Fibroblast of villous mesenchyme (primary cell): ENCODE measurements at regions not wholly inside any gene's neighbourhood (a gene's known extent, or its start where the extent isn't known, plus 50 kb on each side); places are given as distances from the start of the nearest gene placed in this dataset.

Source experiments
- DNase-seq: peaks from one replicate; pipeline ENCODE4 v3.0.0-alpha.2; 2010; ENCODE audit warnings: low read depth
- H3K4me3 ChIP-seq: 2 replicates; pipeline ENCODE4 v1.5.1; 2011; ENCODE audit warnings: low read depth, mild to moderate bottlenecking, low read length
- TF ChIP-seq, protein P1 (sequence below): IDR thresholded peaks from 2 replicates; pipeline ENCODE4 v1.5.1; 2012; ENCODE audit warnings: low read depth, mild to moderate bottlenecking, low read length; ENCODE audit not compliant: insufficient read depth

DNA sequence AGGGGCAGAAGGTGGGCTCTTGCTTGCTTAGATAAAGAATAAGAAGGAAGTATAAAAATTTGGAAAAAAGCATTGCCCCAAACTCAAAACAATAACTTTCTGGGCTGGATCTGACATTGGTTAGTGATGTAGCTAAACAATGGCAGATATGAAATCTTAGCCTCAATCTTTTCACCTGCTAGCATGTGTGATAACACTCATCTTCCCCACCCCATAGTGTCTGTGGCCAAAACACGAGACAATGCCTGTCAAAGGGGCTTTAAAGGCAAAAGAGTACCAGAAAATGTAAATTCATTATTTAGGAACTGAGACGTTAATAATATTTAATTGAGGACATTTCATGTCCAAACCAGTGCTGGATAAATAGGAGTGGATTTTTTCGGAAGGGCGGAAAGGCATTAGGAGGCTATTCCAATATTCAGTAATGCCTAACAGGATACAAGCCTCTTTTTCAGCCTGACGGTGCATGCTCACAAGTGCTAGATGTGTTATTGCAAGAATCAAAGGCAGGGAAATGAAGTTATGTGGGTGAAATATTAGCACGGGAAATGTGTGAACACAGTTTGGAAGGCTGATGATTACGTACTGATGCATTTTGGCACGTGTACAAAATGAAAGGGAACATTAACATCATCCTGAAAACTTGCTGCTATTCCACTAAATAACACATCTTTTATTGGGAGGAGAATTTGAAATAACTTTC, 395.7 kb downstream of the GALR1 start:
- TF ChIP-seq, protein P1, sequence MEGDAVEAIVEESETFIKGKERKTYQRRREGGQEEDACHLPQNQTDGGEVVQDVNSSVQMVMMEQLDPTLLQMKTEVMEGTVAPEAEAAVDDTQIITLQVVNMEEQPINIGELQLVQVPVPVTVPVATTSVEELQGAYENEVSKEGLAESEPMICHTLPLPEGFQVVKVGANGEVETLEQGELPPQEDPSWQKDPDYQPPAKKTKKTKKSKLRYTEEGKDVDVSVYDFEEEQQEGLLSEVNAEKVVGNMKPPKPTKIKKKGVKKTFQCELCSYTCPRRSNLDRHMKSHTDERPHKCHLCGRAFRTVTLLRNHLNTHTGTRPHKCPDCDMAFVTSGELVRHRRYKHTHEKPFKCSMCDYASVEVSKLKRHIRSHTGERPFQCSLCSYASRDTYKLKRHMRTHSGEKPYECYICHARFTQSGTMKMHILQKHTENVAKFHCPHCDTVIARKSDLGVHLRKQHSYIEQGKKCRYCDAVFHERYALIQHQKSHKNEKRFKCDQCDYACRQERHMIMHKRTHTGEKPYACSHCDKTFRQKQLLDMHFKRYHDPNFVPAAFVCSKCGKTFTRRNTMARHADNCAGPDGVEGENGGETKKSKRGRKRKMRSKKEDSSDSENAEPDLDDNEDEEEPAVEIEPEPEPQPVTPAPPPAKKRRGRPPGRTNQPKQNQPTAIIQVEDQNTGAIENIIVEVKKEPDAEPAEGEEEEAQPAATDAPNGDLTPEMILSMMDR = no peak
- DNase-seq = no peak
- H3K4me3 ChIP-seq = no peak overlapping the region

DNA sequence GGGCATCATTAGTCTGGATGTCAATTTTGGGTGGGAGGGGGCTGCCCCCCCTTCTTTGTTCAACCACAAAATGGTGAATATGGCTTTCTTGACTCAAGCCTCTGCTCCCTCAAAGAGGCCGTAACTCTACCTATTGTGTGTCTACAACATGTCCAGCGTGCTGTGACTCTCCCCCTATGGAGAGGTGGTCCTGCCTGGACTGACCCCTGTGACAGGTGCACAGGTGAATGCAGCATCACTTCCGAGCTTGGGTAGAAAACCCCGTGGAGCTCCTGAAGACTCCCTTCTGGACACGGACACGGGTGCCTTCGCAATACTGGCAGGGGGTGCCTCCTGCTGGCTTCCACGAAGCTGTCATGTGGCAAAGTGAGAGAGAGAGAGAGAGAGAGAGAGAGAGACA, 397.8 kb downstream of the GALR1 start:
- DNase-seq = no peak
- TF ChIP-seq, protein P1 = no peak
- H3K4me3 ChIP-seq = no peak overlapping the region

DNA sequence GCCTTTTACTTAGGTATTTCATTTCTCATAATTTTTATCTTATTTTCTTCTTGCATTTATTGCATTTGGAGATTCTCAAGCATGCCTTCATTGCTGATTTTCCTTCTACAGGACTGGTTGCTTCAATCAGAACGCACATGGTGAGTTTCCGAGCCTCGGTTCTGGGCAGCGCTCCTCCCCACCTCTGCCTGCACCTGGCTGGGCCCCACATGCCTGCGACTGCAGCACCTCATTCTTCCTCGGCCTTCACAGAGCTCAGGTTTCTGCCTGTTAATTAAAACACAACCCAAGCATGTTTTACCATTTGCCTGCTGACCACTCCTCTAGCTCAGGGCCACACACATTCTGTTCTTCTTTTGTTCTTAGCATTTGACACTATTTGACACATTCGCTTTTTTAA, 398.8 kb downstream of the GALR1 start:
- DNase-seq = no peak
- TF ChIP-seq, protein P1 = no peak
- H3K4me3 ChIP-seq = no peak overlapping the region

GRCh38 chr18:77650799-77651385, 401.2 kb downstream of the GALR1 start:
- peak; percentile 15 for DNase-seq
- TF ChIP-seq, protein P1 = peak; percentile 60
- H3K4me3 ChIP-seq = no peak overlapping the region

GRCh38 chr18:77651441-77651840, 401.8 kb downstream of the GALR1 start:
- TF ChIP-seq, protein P1 = no peak
- DNase-seq = no peak
- H3K4me3 ChIP-seq = no peak overlapping the region

DNA sequence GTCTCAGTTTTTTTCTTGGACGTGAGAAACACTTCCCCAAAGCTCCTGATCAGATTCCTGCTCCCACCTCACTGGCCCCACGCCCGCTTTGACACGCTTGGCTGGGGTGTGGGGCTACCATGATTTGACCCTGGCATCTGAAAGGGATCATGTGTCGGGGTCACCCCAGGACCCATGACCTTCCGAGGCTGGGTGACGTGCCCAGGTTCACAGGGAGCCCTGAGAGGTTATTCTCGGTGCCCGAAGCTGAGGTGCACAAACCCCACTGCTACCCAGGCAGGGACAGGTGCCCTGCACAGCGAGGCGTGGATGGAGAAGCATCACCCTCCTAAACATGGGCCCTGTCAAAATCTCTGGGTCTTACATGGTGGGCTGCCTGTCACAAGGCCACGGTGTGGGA, 404.1 kb downstream of the GALR1 start:
- H3K4me3 ChIP-seq = no peak overlapping the region
- TF ChIP-seq, protein P1 = no peak
- no peak for DNase-seq
